ENCODE measurements at regions not wholly inside any gene's neighbourhood (a gene's known extent, or its start where the extent isn't known, plus 50 kb on each side); places are given as distances from the start of the nearest gene placed in this dataset.

DNA sequence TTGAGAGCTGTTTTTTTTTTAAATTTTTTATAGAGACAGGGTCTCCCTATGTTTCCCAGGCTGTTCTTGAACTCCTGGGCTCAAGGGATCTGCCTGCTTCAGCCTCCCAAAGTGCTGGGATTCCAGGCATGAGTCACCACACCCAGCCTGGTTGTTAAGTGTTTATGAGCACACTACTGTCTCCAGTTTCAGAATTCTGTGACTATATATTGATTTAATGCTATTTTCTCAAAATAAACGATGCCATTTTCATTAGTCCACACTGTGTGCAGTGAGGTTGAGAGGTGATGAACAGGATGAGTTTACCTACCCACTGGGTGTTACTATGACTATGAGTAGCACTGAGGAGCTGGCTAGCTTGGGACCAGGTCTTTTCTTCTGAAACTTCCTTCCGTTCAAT is 110.9 kb upstream of the FAM180A start:
- no peak for TF ChIP-seq MAFK (IDR thresholded peaks at IDR 0.05; ENCODE audit: partially characterized antibody)
- TF ChIP-seq, protein P1, sequence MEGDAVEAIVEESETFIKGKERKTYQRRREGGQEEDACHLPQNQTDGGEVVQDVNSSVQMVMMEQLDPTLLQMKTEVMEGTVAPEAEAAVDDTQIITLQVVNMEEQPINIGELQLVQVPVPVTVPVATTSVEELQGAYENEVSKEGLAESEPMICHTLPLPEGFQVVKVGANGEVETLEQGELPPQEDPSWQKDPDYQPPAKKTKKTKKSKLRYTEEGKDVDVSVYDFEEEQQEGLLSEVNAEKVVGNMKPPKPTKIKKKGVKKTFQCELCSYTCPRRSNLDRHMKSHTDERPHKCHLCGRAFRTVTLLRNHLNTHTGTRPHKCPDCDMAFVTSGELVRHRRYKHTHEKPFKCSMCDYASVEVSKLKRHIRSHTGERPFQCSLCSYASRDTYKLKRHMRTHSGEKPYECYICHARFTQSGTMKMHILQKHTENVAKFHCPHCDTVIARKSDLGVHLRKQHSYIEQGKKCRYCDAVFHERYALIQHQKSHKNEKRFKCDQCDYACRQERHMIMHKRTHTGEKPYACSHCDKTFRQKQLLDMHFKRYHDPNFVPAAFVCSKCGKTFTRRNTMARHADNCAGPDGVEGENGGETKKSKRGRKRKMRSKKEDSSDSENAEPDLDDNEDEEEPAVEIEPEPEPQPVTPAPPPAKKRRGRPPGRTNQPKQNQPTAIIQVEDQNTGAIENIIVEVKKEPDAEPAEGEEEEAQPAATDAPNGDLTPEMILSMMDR (IDR thresholded peaks at IDR 0.05), result no peak
- TF ChIP-seq, protein P2, sequence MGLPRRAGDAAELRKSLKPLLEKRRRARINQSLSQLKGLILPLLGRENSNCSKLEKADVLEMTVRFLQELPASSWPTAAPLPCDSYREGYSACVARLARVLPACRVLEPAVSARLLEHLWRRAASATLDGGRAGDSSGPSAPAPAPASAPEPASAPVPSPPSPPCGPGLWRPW (IDR thresholded peaks at IDR 0.05), result no peak
- TF ChIP-seq POLR2A (IDR thresholded peaks at IDR 0.05; ENCODE audit: low read length), result no peak
- TF ChIP-seq EP300 (IDR thresholded peaks at IDR 0.05), result no peak
- no peak for TF ChIP-seq KDM5A (IDR thresholded peaks at IDR 0.05)
- TF ChIP-seq SMC3 (IDR thresholded peaks at IDR 0.05), result no peak
- TF ChIP-seq ZC3H11A (IDR thresholded peaks at IDR 0.05), result no peak
- no peak for TF ChIP-seq JUNB (IDR thresholded peaks at IDR 0.05)
- TF ChIP-seq, protein P3, sequence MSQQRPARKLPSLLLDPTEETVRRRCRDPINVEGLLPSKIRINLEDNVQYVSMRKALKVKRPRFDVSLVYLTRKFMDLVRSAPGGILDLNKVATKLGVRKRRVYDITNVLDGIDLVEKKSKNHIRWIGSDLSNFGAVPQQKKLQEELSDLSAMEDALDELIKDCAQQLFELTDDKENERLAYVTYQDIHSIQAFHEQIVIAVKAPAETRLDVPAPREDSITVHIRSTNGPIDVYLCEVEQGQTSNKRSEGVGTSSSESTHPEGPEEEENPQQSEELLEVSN (IDR thresholded peaks at IDR 0.05; ENCODE audit: borderline replicate concordance, low read depth), result no peak
- TF ChIP-seq, protein P4, sequence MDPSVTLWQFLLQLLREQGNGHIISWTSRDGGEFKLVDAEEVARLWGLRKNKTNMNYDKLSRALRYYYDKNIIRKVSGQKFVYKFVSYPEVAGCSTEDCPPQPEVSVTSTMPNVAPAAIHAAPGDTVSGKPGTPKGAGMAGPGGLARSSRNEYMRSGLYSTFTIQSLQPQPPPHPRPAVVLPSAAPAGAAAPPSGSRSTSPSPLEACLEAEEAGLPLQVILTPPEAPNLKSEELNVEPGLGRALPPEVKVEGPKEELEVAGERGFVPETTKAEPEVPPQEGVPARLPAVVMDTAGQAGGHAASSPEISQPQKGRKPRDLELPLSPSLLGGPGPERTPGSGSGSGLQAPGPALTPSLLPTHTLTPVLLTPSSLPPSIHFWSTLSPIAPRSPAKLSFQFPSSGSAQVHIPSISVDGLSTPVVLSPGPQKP (IDR thresholded peaks at IDR 0.05; ENCODE audit: low read depth, low read length), result no peak
- no peak for TF ChIP-seq MYC (IDR thresholded peaks at IDR 0.05; ENCODE audit: borderline replicate concordance, low read length)

Data from A549 (cell line).